K562 (cell line): ENCODE measurements at regions not wholly inside any gene's neighbourhood (a gene's known extent, or its start where the extent isn't known, plus 50 kb on each side); places are given as distances from the start of the nearest gene placed in this dataset.

Experiments
- ATAC-seq: fragments of 200-7000 bp; cut with Tn5 transposase; 3 replicates; pipeline ENCODE4 v1.9.1; 2020; ENCODE audit warnings: moderate library complexity
- BruUV-seq: library from RNA; stranded (reverse); fragments of 400-500 nt; replicated peaks from 2 replicates; lab custom pipeline; 2021; lab: Mats Ljungman, UMichigan
- CTCF ChIA-PET: fragments of 300-600 bp; formaldehyde crosslinking; extraction: SDS; loops from one replicate; lab custom pipeline; 2021; ENCODE audit warnings: low intra/inter-chr PET ratio; lab: Yijun Ruan, JAX
- POLR2A ChIA-PET: fragments of 300-600, 350-650 bp; sonication (Branson Sonifier 250); formaldehyde crosslinking; extraction: SDS; loops from one replicate; lab custom pipeline; 2021; ENCODE audit warnings: antibody characterized with exemption, inconsistent platforms; lab: Yijun Ruan, JAX
- DNase-seq, 4 experiments: peaks; one replicate each; pipeline versions ENCODE4 v3.0.0 to v3.0.0-alpha.2; 2011 to 2018; ENCODE audit warnings: low spot score in 3 of 4, mixed read lengths in 3 of 4; ENCODE audit errors: extremely low read depth in 1 of 4
- FAIRE-seq: peaks from 2 replicates; lab custom pipeline; 2011; peaks lifted over from hg19 to GRCh38; lab: Jason Lieb, UNC
- H2AFZ ChIP-seq: 2 replicates; pipeline ENCODE4 v1.6.0; 2011; ENCODE audit warnings: low read depth, low read length, control low read depth, inconsistent platforms
- H3K27ac ChIP-seq: fragments of 200-600 bp; 3 replicates; pipeline ENCODE4 v1.8.0; 2011; ENCODE audit warnings: low read depth, mild to moderate bottlenecking, control low read depth, inconsistent platforms, low read length, moderate library complexity, mixed read lengths; ENCODE audit errors: extremely low read depth
- H3K27me3 ChIP-seq, 2 experiments: fragments of 300-600 bp in 1 of 2; 2 replicates in 1 of 2; 3 replicates in 1 of 2; pipeline versions ENCODE4 v1.6.0 to v1.8.0; 2011; ENCODE audit warnings: inconsistent platforms in 2 of 2, low read length in 2 of 2, mild to moderate bottlenecking in 1 of 2, mixed read lengths in 1 of 2, moderate library complexity in 1 of 2; ENCODE audit not compliant: control insufficient read depth in 2 of 2, insufficient read depth in 2 of 2
- H3K36me3 ChIP-seq: fragments of 300-600 bp; 3 replicates; pipeline ENCODE4 v1.8.0; 2011; ENCODE audit warnings: mild to moderate bottlenecking, low read length, inconsistent platforms; ENCODE audit not compliant: control insufficient read depth, insufficient read depth
- H3K4me1 ChIP-seq, 2 experiments: fragments of 200-600 bp in 1 of 2; replicated peaks in 1 of 2; 2 replicates in 1 of 2; 3 replicates in 1 of 2; pipeline versions ENCODE4 v1.5.1 to v1.8.0; 2011; ENCODE audit warnings: inconsistent platforms in 2 of 2, low read length in 2 of 2, mild to moderate bottlenecking in 1 of 2, mixed read lengths in 1 of 2, moderate library complexity in 1 of 2; ENCODE audit not compliant: control insufficient read depth in 2 of 2, insufficient read depth in 2 of 2
- H3K4me2 ChIP-seq: 2 replicates; pipeline ENCODE4 v1.6.1; 2011; ENCODE audit warnings: low read length, control low read depth, inconsistent platforms, mixed read lengths; ENCODE audit not compliant: insufficient read depth
- H3K4me3 ChIP-seq: fragments of 200-600 bp; sonication (generic), shearing (Covaris generic); 2 replicates; pipeline ENCODE4 v1.5.1; 2016; ENCODE audit warnings: control low read depth, inconsistent platforms
- H3K79me2 ChIP-seq: fragments of 200-600 bp; 3 replicates; pipeline ENCODE4 v1.8.0; 2011; ENCODE audit warnings: low read length, inconsistent platforms; ENCODE audit not compliant: control insufficient read depth, insufficient read depth
- H3K9ac ChIP-seq, 2 experiments: 2 replicates each; pipeline versions ENCODE4 v1.6.0 to v1.6.1; 2011; ENCODE audit warnings: low read depth in 2 of 2, low read length in 2 of 2, control low read depth in 1 of 2, inconsistent platforms in 1 of 2, mild to moderate bottlenecking in 1 of 2, mixed read lengths in 1 of 2; ENCODE audit not compliant: insufficient read depth in 1 of 2
- H3K9me1 ChIP-seq: one replicate; pipeline ENCODE4 v1.6.0; 2011; ENCODE audit warnings: inconsistent platforms, mild to moderate bottlenecking, low read length, moderate library complexity; ENCODE audit not compliant: control insufficient read depth, insufficient read depth
- H3K9me3 ChIP-seq: replicated peaks from 2 replicates; pipeline ENCODE4 v1.5.1; 2011; ENCODE audit warnings: low read depth, low read length, inconsistent platforms; ENCODE audit not compliant: control insufficient read depth, insufficient read depth
- H4K20me1 ChIP-seq: replicated peaks from 2 replicates; pipeline ENCODE4 v1.6.1; 2011; ENCODE audit warnings: low read length, inconsistent platforms, mixed read lengths; ENCODE audit not compliant: control insufficient read depth, insufficient read depth
- BMI1 ChIP-seq: fragments of 150-350 bp; IDR thresholded peaks from 2 replicates; pipeline ENCODE4 v1.6.1; 2014; ENCODE audit warnings: low read length
- CBFB ChIP-seq: sonication (generic); formaldehyde crosslinking; IDR thresholded peaks from 2 replicates; pipeline ENCODE4 v1.4.0; 2020; ENCODE audit warnings: mild to moderate bottlenecking, missing genetic modification reagents
- HNRNPUL1 ChIP-seq: fragments of 200-400 bp; formaldehyde crosslinking; IDR thresholded peaks from 2 replicates; pipeline ENCODE4 v1.6.1; 2017; ENCODE audit warnings: low read length
- KLF6 ChIP-seq: fragments of 250-450 bp; sonication (Bioruptor Pico); IDR thresholded peaks from 2 replicates; pipeline ENCODE4 v1.4.0; 2020; ENCODE audit warnings: mild to moderate bottlenecking, moderate library complexity, borderline replicate concordance
- NFYB ChIP-seq: IDR thresholded peaks from 2 replicates; pipeline ENCODE4 v1.6.1; 2011; ENCODE audit warnings: mild to moderate bottlenecking, moderate library complexity; ENCODE audit not compliant: insufficient read length; ENCODE audit errors: extremely low read depth
- ZBTB49 ChIP-seq: sonication (generic); formaldehyde crosslinking; IDR thresholded peaks from 2 replicates; pipeline ENCODE4 v1.8.0; 2022; ENCODE audit warnings: missing genetic modification reagents, mild to moderate bottlenecking, borderline replicate concordance
- ZNF24 ChIP-seq: fragments of 450-650 bp; IDR thresholded peaks from 2 replicates; pipeline ENCODE4 v1.6.1; 2016
- ZNF395 ChIP-seq: fragments of 200-800 bp; sonication (Bioruptor generic); IDR thresholded peaks from 2 replicates; pipeline ENCODE4 v1.6.1; 2017; ENCODE audit warnings: missing genetic modification characterization, missing compliant biosample characterization
- ZNF77 ChIP-seq: fragments of 250-450 bp; sonication (Bioruptor Pico); IDR thresholded peaks from 2 replicates; pipeline ENCODE4 v1.5.0; 2020
- WGBS: fragments of 100-300 bp; shearing (Covaris generic); methylation state at CpG from one replicate; pipeline ENCODE4 v1.1.6; 2016; ENCODE audit warnings: low coverage, mixed read lengths; ENCODE audit not compliant: insufficient coverage; ENCODE audit errors: missing lambda C conversion rate; 5-methylcytosine and 5-hydroxymethylcytosine counted together
- in situ Hi-C: fragments of 300-500 bp; cut with MboI; formaldehyde crosslinking; loops from 4 replicates; pipeline ENCODE4 v1.15.0; 2018; ENCODE audit warnings: inconsistent platforms, mixed read lengths
- intact Hi-C: fragments of 100-400 bp; cut with micrococcal nuclease; formaldehyde crosslinking; loops from 2 replicates; pipeline ENCODE4 v1.14.2; 2022
- TF ChIP-seq, protein P1 (sequence below): IDR thresholded peaks from 3 replicates; pipeline ENCODE4 v1.6.1; 2011; ENCODE audit warnings: borderline replicate concordance, mild to moderate bottlenecking, moderate library complexity; ENCODE audit not compliant: insufficient read length; ENCODE audit errors: extremely low read depth
- TF ChIP-seq, protein P2 (sequence below): fragments of 250-450 bp; sonication (Bioruptor Pico); IDR thresholded peaks from 2 replicates; pipeline ENCODE4 v1.8.0; 2022; ENCODE audit warnings: inconsistent platforms, mild to moderate bottlenecking, moderate library complexity, borderline replicate concordance
- TF ChIP-seq, protein P3 (sequence below): fragments of 450-650 bp; IDR thresholded peaks from 2 replicates; pipeline ENCODE4 v1.6.1; 2017; ENCODE audit warnings: antibody characterized with exemption

DNA sequence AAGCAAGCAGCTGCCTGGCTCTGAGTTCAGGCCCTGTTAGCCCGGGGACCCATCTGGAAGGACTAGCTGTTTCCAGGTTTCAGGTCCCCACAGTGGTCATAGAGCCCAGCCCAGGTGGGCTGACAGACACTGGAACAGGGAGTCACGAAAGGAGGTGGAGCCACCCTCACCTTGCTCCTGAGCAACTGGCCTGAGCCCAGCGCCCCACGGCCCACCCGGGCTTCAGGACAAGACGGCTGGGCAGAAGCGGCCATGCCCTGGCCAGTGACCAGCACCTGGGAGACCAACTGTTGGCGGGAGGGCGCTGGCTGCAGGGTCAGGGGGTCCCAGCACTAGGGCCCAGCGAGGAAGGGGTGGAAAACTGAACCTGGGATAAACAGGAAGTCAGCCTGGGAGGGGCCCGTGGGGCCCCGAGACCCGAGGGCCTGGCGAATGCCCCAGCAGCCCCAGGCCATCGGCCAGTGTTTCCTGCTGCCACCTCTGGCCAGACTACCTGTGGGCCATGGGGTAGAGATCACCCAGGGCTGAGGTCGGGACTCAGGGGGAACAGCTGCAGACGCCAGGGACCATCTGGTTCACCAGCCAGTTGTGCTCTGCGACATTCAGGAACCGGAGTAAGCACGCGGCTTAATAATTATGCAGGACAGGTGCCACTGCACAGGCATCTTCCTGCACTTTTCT, 282.1 kb upstream of the PPP2R2D start:
- H2AFZ ChIP-seq = no peak overlapping the region
- no peaks in the 10 kb centered on the region for H3K9me3 ChIP-seq
- H3K4me3 ChIP-seq = no peak overlapping the region
- H4K20me1 ChIP-seq = no peaks in the 10 kb centered on the region
- in situ Hi-C loops (no loop called here), intact Hi-C loops (no loop called here)
- H3K9ac ChIP-seq = no peak overlapping the region
- ATAC-seq (no peak), DNase-seq (no peak), FAIRE-seq (no peak)
- no peak overlapping the region for H3K4me2 ChIP-seq
- no TSS peak for BruUV-seq
- H3K36me3 ChIP-seq = no peaks in the 10 kb centered on the region
- H3K27me3 ChIP-seq = peaks cover 0 to 6% of the 10 kb centered on the region in 2 experiments; a peak in 2 of 5 replicates
- no peak overlapping the region for H3K27ac ChIP-seq
- WGBS = 3% methylated on average over 11 of the region's 21 CpGs
- no peaks in the 10 kb centered on the region for H3K9me1 ChIP-seq
- H3K4me1 ChIP-seq = no peaks in the 10 kb centered on the region; a peak in 1 of 5 replicates
- ChIA-PET POLR2A (no interaction called here), CTCF (no interaction called here)
- no peaks in the 10 kb centered on the region for H3K79me2 ChIP-seq
- TF ChIP-seq HNRNPUL1 (no peak), ZBTB49 (CRISPR knock-in tag) (no peak), ZNF395 (CRISPR knock-in tag) (no peak), BMI1 (no peak), ZNF77 (no peak), KLF6 (CRISPR knock-in tag) (no peak), CBFB (CRISPR knock-in tag) (no peak), NFYB (no peak), ZNF24 (no peak)
- TF ChIP-seq, protein P1, sequence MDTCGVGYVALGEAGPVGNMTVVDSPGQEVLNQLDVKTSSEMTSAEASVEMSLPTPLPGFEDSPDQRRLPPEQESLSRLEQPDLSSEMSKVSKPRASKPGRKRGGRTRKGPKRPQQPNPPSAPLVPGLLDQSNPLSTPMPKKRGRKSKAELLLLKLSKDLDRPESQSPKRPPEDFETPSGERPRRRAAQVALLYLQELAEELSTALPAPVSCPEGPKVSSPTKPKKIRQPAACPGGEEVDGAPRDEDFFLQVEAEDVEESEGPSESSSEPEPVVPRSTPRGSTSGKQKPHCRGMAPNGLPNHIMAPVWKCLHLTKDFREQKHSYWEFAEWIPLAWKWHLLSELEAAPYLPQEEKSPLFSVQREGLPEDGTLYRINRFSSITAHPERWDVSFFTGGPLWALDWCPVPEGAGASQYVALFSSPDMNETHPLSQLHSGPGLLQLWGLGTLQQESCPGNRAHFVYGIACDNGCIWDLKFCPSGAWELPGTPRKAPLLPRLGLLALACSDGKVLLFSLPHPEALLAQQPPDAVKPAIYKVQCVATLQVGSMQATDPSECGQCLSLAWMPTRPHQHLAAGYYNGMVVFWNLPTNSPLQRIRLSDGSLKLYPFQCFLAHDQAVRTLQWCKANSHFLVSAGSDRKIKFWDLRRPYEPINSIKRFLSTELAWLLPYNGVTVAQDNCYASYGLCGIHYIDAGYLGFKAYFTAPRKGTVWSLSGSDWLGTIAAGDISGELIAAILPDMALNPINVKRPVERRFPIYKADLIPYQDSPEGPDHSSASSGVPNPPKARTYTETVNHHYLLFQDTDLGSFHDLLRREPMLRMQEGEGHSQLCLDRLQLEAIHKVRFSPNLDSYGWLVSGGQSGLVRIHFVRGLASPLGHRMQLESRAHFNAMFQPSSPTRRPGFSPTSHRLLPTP = no peak
- TF ChIP-seq, protein P2, sequence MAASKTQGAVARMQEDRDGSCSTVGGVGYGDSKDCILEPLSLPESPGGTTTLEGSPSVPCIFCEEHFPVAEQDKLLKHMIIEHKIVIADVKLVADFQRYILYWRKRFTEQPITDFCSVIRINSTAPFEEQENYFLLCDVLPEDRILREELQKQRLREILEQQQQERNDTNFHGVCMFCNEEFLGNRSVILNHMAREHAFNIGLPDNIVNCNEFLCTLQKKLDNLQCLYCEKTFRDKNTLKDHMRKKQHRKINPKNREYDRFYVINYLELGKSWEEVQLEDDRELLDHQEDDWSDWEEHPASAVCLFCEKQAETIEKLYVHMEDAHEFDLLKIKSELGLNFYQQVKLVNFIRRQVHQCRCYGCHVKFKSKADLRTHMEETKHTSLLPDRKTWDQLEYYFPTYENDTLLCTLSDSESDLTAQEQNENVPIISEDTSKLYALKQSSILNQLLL (CRISPR knock-in tag) = no peak
- TF ChIP-seq, protein P3, sequence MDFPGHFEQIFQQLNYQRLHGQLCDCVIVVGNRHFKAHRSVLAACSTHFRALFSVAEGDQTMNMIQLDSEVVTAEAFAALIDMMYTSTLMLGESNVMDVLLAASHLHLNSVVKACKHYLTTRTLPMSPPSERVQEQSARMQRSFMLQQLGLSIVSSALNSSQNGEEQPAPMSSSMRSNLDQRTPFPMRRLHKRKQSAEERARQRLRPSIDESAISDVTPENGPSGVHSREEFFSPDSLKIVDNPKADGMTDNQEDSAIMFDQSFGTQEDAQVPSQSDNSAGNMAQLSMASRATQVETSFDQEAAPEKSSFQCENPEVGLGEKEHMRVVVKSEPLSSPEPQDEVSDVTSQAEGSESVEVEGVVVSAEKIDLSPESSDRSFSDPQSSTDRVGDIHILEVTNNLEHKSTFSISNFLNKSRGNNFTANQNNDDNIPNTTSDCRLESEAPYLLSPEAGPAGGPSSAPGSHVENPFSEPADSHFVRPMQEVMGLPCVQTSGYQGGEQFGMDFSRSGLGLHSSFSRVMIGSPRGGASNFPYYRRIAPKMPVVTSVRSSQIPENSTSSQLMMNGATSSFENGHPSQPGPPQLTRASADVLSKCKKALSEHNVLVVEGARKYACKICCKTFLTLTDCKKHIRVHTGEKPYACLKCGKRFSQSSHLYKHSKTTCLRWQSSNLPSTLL = no peak
